Anterior cingulate cortex (tissue), 58 donors: ENCODE measurements at regions not wholly inside any gene's neighbourhood (a gene's known extent, or its start where the extent isn't known, plus 50 kb on each side); places are given as distances from the start of the nearest gene placed in this dataset.

Experiments
- DNase-seq, 58 donors: peaks; one replicate each; lab custom pipeline; 2025; lab: John Stamatoyannopoulos, UW

DNA sequence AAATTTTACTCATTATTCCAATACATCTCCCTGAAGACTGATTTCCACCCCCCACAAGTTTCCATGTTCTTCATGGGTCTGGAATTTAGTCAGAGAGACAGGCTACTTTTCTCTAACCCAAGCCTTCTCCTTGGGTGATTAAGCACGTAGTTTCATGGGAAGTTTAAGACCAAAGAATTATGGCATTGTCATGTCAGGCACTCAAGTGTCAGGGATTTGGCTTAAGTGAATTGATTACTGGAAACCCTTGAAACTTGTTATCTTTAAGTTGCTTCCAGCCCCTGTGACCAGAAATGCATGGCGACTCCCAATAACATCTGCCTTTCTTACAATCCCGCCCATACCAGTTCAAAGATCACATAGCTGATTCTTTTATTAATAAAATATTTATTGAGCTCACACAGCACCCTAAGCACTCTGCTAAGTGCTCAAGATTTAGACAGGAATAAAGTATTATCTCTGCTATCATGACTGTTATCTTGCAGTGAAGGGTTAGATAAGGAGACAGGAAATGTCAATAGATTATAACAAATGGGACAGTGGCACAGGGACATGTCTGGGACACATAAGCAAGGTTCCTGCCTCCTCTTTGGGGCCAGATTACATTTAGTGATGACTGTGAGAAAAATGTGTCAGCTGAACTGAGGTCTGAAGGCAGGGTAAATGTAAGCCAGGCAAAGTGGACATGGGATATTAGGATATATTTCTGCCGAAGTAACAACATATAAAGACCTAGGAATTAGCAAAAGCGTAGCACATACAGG lies 241.2 kb upstream of the TNC start:
- no peak for DNase-seq

DNA sequence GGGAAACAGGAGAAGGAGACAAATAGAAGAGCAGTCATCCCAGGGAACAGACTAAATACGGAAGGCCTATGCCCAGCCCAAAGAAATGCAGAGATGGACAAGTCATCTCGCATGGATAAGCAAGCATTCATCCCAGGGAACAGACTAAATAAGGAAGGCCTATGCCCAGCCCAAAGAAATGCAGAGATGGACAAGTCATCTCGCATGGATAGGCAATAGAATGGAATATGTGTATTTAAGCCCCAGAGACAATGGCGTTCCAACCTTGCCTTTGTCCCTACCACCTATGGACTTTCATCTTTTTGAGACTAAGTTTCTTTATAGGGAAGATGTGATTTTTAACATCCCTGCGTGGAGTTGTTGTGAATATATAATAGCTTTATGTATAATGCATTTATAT lies 242.2 kb upstream of the TNC start:
- no peak for DNase-seq

DNA sequence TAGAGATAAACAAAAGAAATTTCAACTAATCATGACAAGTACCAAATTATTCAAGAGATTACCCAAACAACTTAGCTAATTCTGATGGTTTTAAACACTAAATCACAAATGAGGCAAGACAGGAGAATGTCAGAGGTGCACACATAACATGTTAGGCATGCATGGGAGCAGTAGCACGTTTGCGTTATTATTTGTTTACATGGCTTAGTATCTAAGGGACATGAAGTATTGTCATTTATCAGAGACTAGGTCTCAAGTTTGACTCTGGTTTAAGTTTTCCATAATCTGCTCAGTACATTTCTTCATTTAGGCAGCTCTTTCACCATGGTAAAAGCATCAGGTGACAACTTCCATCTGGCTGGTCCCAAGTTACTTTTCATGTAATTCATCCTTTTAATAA lies 244.1 kb upstream of the TNC start:
- DNase-seq = no peak

DNA sequence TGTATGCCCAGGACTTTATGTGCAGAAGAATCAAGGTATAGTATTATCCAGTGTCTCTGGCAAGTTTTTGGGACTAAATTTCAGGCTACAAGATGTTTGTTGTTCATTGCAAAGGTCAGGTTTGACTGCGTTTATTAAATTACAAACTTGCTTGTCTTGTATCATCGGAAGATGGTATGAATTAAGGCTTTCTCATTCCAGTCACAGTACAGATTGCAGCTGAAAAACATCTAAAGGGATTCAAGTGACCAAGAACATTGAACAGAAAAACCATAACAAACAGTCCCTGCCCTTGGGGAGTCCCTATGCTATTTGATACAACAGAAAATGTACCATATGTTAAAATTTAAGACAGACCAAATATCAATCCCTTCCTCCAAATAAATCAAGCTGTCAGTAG lies 244.7 kb upstream of the TNC start:
- no peak for DNase-seq

DNA sequence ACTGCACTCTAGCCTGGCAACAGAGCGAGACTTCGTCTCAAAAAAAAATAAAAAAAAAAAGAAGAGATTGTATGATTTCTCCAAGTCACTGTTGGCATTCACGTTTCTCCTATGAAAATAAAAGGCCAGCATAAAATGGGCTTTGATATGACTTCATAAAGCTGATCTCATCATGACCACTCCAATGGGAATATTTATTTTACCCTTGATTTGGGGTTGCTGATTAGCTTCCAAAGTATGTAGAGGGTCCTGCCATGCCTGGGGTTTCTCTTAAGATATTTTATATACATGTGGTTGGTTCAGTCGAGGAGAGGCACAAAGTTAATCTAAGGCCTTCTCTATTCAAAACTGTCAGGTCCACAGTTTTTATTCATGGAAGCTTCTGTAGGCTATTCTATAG lies 247.0 kb upstream of the TNC start:
- DNase-seq = no peak

GRCh38 chr9:115367321-115367720 lies 249.4 kb upstream of the TNC start:
- DNase-seq = no peak

DNA sequence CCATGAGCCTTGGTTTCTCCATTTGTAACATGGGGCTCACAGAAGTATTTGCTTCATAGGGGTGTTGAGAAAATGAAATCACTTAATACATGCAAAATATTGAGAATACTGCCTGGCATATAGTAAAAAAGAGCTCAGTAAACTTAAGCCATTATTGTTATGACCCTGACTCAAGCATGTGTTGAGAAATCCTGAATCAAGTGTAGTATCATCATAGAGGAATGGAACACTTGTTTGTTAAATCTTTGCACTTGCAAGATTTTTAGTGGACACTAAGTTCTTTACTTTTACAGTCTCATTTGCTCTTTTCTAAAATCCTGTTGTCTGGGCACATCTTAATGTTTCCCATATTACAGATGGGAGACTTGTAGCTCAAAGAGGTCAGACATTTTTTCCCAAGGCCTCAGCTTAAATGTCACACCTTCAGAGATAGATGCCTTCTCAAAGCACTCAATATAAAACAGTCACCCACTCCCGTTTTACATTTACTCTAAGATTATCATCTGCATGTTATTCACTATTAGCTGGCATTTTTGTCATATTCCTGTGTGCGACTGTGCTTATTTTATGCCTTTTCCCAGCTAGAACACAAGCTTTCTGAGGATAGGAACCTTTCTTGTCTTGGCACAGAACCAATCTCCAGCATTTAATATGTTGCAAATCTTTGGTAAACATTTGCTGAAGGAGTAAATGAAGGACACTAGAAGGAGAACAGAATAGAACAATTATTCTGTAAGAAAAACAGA lies 250.0 kb upstream of the TNC start:
- no peak for DNase-seq

DNA sequence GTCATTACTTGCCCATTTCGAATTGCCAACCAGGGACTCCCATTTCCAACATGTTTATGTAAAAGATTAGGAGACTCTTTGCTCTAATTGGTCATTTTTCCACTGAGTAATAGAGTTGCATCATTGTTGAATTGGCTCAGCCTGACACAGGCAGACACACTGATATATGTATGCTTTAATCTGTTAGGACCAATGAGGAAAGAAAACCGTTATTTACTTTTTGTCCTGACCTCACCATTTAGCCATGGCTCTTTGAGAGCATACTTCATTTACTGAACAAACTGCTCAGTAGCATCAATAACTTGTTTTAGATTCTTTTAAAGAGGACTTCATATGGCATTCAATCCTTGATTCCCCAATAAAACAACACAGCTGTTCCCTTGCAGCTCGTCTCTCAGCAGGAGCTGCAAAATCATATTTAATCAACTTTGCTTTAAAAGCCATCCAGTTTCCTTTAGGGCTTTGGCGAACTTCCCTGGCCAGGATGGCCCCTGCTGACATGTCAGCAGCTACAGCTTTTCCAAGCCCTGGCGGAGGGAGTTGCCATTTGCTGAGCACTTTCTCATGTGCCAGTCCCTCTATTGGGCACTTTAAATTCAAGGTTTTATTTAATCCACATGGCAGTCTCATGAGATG lies 251.5 kb upstream of the TNC start:
- DNase-seq = no peak

DNA sequence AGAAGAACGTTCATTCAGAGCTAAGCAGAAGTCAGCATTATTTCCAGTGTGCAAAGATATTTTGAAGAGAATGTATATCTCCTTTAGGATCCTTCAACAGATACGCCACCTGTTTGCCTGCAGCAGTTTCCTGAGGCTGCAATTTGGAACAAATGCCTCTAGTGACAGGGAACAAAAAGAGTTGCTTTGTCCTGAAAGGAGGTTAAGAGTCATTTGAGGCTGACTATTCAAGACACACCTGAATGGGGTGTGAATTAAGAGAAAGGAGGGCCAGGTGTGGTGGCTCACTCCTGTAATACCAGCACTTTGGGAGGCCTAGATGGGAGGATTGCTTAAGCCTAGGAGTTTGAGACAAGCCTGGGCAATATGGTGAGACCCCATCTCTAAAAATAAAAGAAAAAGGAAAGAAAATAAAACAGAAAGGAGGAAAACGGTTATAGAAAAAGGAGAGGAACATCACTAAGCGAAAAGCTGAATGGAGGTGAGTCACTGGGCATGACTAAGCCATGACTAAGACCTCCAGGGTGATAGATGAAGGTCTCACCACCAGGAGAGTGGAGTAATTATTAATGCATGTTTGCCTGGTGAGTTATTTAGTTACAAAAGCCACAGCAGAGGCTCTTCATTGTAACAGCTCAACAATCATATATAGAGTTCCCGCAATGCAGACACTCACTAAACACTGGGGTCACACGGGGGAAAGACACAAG lies 255.2 kb upstream of the TNC start:
- no peak for DNase-seq

GRCh38 chr9:115373710-115374045 lies 255.7 kb upstream of the TNC start:
- DNase-seq = no peak

- DNase-seq = no peak
These were observed 256.8 kb upstream of the TNC start for GRCh38 chr9:115374724-115375268.

- DNase-seq = peak in 1 of 58 donors; percentile 17
These were observed 260.3 kb upstream of the TNC start for GRCh38 chr9:115378241-115378640.

DNA sequence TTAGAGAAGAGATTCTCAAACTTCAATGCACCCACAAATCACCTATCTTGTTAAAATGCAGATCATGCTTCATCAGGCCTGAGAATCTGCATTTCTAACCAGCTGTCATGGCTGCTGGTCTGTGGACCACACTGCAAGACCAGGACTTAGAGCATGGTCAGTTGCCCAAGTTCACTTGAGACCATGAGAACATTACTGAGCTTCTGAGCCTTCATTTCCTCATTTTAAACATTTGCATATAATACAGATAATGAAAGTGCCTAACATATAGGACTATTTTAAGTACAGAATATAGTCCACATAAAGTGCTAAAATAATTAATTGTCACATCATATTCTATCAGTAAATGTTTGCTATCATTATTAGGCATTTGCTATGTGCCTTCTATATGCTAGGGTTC lies 260.8 kb upstream of the TNC start:
- DNase-seq = no peak

- no peak for DNase-seq
These were observed 261.8 kb upstream of the TNC start for GRCh38 chr9:115379719-115380118.

DNA sequence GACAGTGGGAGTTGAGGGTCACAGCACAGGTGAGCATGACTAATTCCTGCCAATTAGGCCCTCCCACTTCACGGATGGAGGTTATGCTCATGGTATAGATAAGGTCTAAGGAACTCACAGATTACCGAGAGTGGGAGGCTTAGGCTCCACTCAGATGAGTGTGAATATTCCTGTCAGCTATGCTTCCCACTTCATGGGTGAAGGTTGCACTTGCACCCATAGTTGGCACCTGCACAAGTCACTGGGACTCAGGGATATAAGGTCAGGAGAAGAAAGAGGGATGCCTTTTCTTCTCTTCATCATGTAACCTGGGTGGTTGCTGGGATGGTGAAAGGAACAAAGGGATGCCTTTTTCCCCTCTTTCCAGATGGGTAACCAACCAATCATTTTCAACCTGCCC lies 264.9 kb upstream of the TNC start:
- DNase-seq = no peak

GRCh38 chr9:115385383-115386122 lies 267.6 kb upstream of the TNC start:
- DNase-seq = no peak

- DNase-seq = no peak
These were observed 269.2 kb upstream of the TNC start for GRCh38 chr9:115386963-115387770.

DNA sequence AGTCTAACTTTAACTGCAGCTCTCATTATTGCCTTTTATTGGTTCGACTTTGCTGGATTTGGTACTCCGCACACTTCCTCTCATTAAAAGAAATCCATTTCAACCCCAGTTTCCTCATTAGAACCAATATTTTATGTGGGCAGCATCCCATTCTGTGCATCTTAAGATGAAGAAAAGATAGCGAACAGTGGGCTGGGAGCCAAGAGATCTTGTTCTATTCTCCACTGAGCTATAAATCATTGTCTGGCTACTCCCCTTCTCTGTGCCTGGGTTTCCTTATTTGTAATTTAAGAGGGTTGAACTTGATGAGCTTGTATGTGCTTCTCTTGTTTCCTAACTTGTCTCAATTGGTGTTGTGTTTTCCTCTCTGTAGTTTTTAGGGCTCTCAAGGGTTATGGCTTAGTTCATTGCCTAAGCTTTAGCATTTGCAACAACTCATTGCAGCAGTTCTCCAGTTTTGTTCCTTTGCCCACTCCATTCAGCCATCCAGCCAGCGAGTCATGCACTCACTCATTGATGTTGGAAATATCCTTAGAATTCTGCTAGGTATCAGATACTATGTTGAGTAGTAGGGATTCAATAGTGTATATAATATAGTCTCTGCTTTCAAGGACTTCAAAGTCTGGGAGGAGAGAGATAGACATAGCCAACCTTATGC lies 273.3 kb upstream of the TNC start:
- no peak for DNase-seq
